SH-SY5Y (cell line): ENCODE measurements at regions not wholly inside any gene's neighbourhood (a gene's known extent, or its start where the extent isn't known, plus 50 kb on each side); places are given as distances from the start of the nearest gene placed in this dataset.

ENCODE experiments used
- GATA2 ChIP-seq: IDR thresholded peaks from 2 replicates; pipeline ENCODE4 v1.6.1; 2011; ENCODE audit warnings: mild to moderate bottlenecking, low read depth, low read length
- GATA3 ChIP-seq: IDR thresholded peaks from 2 replicates; pipeline ENCODE4 v1.6.1; 2011; ENCODE audit warnings: low read depth, mild to moderate bottlenecking, low read length, moderate library complexity

- TF ChIP-seq GATA2 (no peak), GATA3 (no peak)
These were observed 771.4 kb downstream of the OLFM4 start for GRCh38 chr13:53800011-53800410.
